ENCODE measurements at regions not wholly inside any gene's neighbourhood (a gene's known extent, or its start where the extent isn't known, plus 50 kb on each side); places are given as distances from the start of the nearest gene placed in this dataset.

DNA sequence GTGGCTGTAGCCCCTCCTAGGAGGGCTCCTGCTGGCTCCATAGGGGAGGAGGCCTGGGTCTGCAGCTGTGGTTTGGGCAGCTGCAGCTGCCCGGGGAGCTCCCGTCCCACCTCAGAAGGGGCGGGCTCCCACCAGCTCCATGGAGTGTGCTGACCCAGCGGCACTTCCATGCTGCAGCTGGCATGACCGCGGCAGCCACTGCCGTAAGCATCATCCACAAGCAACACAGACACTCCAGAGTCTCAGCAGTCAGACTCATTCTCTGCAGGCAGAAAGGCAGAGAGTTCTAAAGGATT lies 660.1 kb upstream of the RAB6C start:
- no peak overlapping the region for H3K4me2 ChIP-seq (ENCODE audit: low read depth, low read length)
- no peaks in the 10 kb centered on the region for H3K4me1 ChIP-seq (ENCODE audit: insufficient read depth, low read length)
- 49% methylated on average over 6 of the region's 7 CpGs for WGBS (ENCODE audit: low lambda C conversion rate)
- TF ChIP-seq PAX8 (CRISPR knock-in tag; IDR thresholded peaks at IDR 0.05; ENCODE audit: borderline replicate concordance) (no peak), HOXA5 (CRISPR knock-in tag; IDR thresholded peaks at IDR 0.05) (no peak), KAT7 (CRISPR knock-in tag; IDR thresholded peaks at IDR 0.05; ENCODE audit: borderline replicate concordance) (no peak), MEF2D (CRISPR knock-in tag; IDR thresholded peaks at IDR 0.05) (no peak), ZNF235 (CRISPR knock-in tag; IDR thresholded peaks at IDR 0.05; ENCODE audit: borderline replicate concordance) (no peak), KDM5B (CRISPR knock-in tag; IDR thresholded peaks at IDR 0.05; ENCODE audit: borderline replicate concordance) (no peak)
- TF ChIP-seq, protein P1, sequence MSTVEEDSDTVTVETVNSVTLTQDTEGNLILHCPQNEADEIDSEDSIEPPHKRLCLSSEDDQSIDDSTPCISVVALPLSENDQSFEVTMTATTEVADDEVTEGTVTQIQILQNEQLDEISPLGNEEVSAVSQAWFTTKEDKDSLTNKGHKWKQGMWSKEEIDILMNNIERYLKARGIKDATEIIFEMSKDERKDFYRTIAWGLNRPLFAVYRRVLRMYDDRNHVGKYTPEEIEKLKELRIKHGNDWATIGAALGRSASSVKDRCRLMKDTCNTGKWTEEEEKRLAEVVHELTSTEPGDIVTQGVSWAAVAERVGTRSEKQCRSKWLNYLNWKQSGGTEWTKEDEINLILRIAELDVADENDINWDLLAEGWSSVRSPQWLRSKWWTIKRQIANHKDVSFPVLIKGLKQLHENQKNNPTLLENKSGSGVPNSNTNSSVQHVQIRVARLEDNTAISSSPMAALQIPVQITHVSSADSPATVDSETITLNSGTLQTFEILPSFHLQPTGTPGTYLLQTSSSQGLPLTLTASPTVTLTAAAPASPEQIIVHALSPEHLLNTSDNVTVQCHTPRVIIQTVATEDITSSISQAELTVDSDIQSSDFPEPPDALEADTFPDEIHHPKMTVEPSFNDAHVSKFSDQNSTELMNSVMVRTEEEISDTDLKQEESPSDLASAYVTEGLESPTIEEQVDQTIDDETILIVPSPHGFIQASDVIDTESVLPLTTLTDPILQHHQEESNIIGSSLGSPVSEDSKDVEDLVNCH (CRISPR knock-in tag; IDR thresholded peaks at IDR 0.05), result no peak
- TF ChIP-seq, protein P2, sequence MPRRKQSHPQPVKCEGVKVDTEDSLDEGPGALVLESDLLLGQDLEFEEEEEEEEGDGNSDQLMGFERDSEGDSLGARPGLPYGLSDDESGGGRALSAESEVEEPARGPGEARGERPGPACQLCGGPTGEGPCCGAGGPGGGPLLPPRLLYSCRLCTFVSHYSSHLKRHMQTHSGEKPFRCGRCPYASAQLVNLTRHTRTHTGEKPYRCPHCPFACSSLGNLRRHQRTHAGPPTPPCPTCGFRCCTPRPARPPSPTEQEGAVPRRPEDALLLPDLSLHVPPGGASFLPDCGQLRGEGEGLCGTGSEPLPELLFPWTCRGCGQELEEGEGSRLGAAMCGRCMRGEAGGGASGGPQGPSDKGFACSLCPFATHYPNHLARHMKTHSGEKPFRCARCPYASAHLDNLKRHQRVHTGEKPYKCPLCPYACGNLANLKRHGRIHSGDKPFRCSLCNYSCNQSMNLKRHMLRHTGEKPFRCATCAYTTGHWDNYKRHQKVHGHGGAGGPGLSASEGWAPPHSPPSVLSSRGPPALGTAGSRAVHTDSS (CRISPR knock-in tag; conservative IDR thresholded peaks at IDR 0.05), result no peak
- ChIA-PET CTCF (ENCODE audit: low intra/inter-chr PET ratio, low total read pairs) (no interaction called here), POLR2A (no interaction called here)
- no peak for FAIRE-seq
- no peaks in the 10 kb centered on the region for H3K79me2 ChIP-seq (ENCODE audit: insufficient read depth, low read length)
- in situ Hi-C loops (cut with HindIII; ENCODE audit: extremely low pct_ligation_motif_present, low pct_unique_long_range_greater_than_20kb), result no loop called here
- H3K4me3 ChIP-seq (replicated peaks in 1 of 3; ENCODE audit: insufficient read depth in 1 of 3, low read depth in 2 of 3, low read length in 3 of 3), result no peak overlapping the region
- no peaks in the 10 kb centered on the region for H3K36me3 ChIP-seq (replicated peaks in 1 of 2; ENCODE audit: control insufficient read depth in 1 of 2, insufficient read depth in 2 of 2, low read length in 2 of 2)
- BruUV-seq (replicated peaks), result no TSS peak
- no peak overlapping the region for H3K27ac ChIP-seq (ENCODE audit: extremely low read length, insufficient read depth, low read length)
- intact Hi-C loops (cut with micrococcal nuclease; ENCODE audit: unreplicated experiment), result no loop called here
- H3K9ac ChIP-seq (ENCODE audit: insufficient read depth, low read depth, low read length), result no peak overlapping the region
- ATAC-seq, result no peak; the same call in 2 of the 3 replicates
- no peaks in the 10 kb centered on the region for H3K9me3 ChIP-seq (ENCODE audit: low read length)
- no peak overlapping the region for H2AFZ ChIP-seq (ENCODE audit: low read length)
- H3K27me3 ChIP-seq (ENCODE audit: control insufficient read depth in 1 of 2, insufficient read depth in 2 of 2, low read length in 2 of 2), result peaks cover 0 to 3% of the 10 kb centered on the region in 2 experiments; a peak in 1 of 5 replicates
- no peaks in the 10 kb centered on the region for H4K20me1 ChIP-seq (ENCODE audit: insufficient read depth, low read length)
- no peak for DNase-seq (ENCODE audit: low spot score)
